OCI-LY7 (cell line): ENCODE measurements at regions not wholly inside any gene's neighbourhood (a gene's known extent, or its start where the extent isn't known, plus 50 kb on each side); places are given as distances from the start of the nearest gene placed in this dataset.

Source experiments
- BruUV-seq: library from RNA; stranded (reverse); fragments of 400-500 nt; replicated peaks from 2 replicates; lab custom pipeline; 2021; lab: Mats Ljungman, UMichigan
- CTCF ChIA-PET: fragments of 300-600 bp; sonication (Branson Sonifier 250); formaldehyde crosslinking; loops from one replicate; lab custom pipeline; 2022; ENCODE audit warnings: antibody characterized with exemption; ENCODE audit not compliant: unreplicated experiment; lab: Charles Lee
- POLR2A ChIA-PET: fragments of 300-600 bp; sonication (Branson Sonifier 250); formaldehyde crosslinking; loops from one replicate; lab custom pipeline; 2022; ENCODE audit warnings: antibody characterized with exemption; lab: Charles Lee
- DNase-seq: peaks from one replicate; pipeline ENCODE4 v3.0.0-alpha.2; 2015; ENCODE audit warnings: low spot score
- H2AFZ ChIP-seq: fragments of 200-600 bp; sonication (generic), shearing (Covaris generic); 2 replicates; pipeline ENCODE4 v1.6.1; 2014; ENCODE audit warnings: mild to moderate bottlenecking, antibody characterized with exemption, low read length, moderate library complexity
- H3K27ac ChIP-seq: fragments of 200-600 bp; sonication (generic); 2 replicates; pipeline ENCODE4 v1.5.1; 2014; ENCODE audit warnings: mixed run types, low read depth, mild to moderate bottlenecking, moderate library complexity, low read length, inconsistent platforms; ENCODE audit not compliant: poor library complexity, severe bottlenecking
- H3K36me3 ChIP-seq: fragments of 200-600 bp; sonication (generic); 2 replicates; pipeline ENCODE4 v1.6.1; 2014; ENCODE audit warnings: mild to moderate bottlenecking, antibody characterized with exemption, low read length, moderate library complexity, mixed read lengths; ENCODE audit not compliant: insufficient read depth
- H3K4me1 ChIP-seq: fragments of 200-600 bp; sonication (generic); 2 replicates; pipeline ENCODE4 v1.5.1; 2014; ENCODE audit warnings: mild to moderate bottlenecking, low read length; ENCODE audit not compliant: insufficient read depth, poor library complexity, severe bottlenecking
- H3K4me2 ChIP-seq: fragments of 200-600 bp; sonication (generic); 2 replicates; pipeline ENCODE4 v1.6.1; 2014; ENCODE audit warnings: mild to moderate bottlenecking, low read length
- H3K4me3 ChIP-seq: fragments of 200-600 bp; sonication (generic); 2 replicates; pipeline ENCODE4 v1.5.1; 2014; ENCODE audit warnings: mild to moderate bottlenecking, low read depth, low read length; ENCODE audit not compliant: poor library complexity, severe bottlenecking
- H3K79me2 ChIP-seq: fragments of 200-600 bp; sonication (generic); 2 replicates; pipeline ENCODE4 v1.6.1; 2016; ENCODE audit warnings: low read depth, mild to moderate bottlenecking, low read length, moderate library complexity, mixed read lengths; ENCODE audit not compliant: insufficient read depth
- H3K9me2 ChIP-seq: fragments of 200-600 bp; sonication (generic); 2 replicates; pipeline ENCODE4 v1.6.1; 2016; ENCODE audit warnings: mild to moderate bottlenecking, low read length, mixed read lengths; ENCODE audit not compliant: insufficient read depth
- H3K9me3 ChIP-seq: fragments of 200-600 bp; sonication (generic); 2 replicates; pipeline ENCODE4 v1.6.1; 2014; ENCODE audit warnings: mild to moderate bottlenecking, mixed run types, low read length, mixed read lengths
- H4K20me1 ChIP-seq: fragments of 200-600 bp; sonication (generic); 2 replicates; pipeline ENCODE4 v1.6.1; 2014; ENCODE audit warnings: mild to moderate bottlenecking, antibody characterized with exemption, low read length, moderate library complexity, mixed read lengths; ENCODE audit not compliant: insufficient read depth
- EZH2phosphoT487 ChIP-seq: fragments of 200-600 bp; sonication (generic); IDR thresholded peaks from 2 replicates; pipeline ENCODE4 v1.6.1; 2018; ENCODE audit warnings: low read depth, borderline replicate concordance, mild to moderate bottlenecking, mixed run types, antibody characterized with exemption, low read length, moderate library complexity, mixed read lengths
- intact Hi-C: fragments of 100-400 bp; cut with micrococcal nuclease; formaldehyde crosslinking; loops from one replicate; pipeline ENCODE4 v1.10.0; 2022; ENCODE audit not compliant: unreplicated experiment
- TF ChIP-seq, protein P1 (sequence below): fragments of 200-600 bp; sonication (generic); conservative IDR thresholded peaks from 2 replicates; pipeline ENCODE4 v1.5.1; 2014; ENCODE audit warnings: mild to moderate bottlenecking, antibody characterized with exemption, low read length, moderate library complexity, mixed read lengths

DNA sequence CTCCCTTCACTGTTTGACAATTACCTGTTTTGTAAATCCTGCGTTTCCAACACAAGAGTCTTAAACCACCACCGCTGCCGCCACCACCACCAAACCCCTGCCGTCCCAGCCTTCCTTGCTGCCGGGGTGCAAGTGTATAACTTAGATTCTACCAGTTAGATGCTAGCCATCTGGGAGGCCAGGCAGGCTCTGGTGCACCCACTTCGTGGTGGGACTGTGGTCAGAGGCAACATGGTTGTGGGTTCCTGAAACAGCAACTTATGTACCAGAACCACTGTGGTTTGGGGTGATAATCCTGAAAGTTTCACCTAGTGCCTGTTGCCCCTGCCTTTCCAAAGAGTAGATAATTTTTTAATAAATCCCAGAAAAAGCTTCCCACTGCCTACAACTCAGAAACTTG lies 510.5 kb downstream of the CCSER2 start:
- Histone ChIP-seq H3K27ac (no peak overlapping the region), H3K4me3 (no peak overlapping the region), H3K79me2 (no peaks in the 10 kb centered on the region), H3K4me2 (no peak overlapping the region), H2AFZ (no peak overlapping the region), H4K20me1 (no peaks in the 10 kb centered on the region), H3K9me2 (no peaks in the 10 kb centered on the region), H3K36me3 (no peaks in the 10 kb centered on the region), H3K9me3 (no peaks in the 10 kb centered on the region), H3K4me1 (no peaks in the 10 kb centered on the region)
- DNase-seq, result no peak
- POLR2A ChIA-PET, result no interaction called here
- CTCF ChIA-PET, result no interaction called here
- intact Hi-C loops, result no loop called here
- BruUV-seq, result no TSS peak
- TF ChIP-seq EZH2phosphoT487, result no peak
- TF ChIP-seq, protein P1, sequence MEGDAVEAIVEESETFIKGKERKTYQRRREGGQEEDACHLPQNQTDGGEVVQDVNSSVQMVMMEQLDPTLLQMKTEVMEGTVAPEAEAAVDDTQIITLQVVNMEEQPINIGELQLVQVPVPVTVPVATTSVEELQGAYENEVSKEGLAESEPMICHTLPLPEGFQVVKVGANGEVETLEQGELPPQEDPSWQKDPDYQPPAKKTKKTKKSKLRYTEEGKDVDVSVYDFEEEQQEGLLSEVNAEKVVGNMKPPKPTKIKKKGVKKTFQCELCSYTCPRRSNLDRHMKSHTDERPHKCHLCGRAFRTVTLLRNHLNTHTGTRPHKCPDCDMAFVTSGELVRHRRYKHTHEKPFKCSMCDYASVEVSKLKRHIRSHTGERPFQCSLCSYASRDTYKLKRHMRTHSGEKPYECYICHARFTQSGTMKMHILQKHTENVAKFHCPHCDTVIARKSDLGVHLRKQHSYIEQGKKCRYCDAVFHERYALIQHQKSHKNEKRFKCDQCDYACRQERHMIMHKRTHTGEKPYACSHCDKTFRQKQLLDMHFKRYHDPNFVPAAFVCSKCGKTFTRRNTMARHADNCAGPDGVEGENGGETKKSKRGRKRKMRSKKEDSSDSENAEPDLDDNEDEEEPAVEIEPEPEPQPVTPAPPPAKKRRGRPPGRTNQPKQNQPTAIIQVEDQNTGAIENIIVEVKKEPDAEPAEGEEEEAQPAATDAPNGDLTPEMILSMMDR, result no peak

DNA sequence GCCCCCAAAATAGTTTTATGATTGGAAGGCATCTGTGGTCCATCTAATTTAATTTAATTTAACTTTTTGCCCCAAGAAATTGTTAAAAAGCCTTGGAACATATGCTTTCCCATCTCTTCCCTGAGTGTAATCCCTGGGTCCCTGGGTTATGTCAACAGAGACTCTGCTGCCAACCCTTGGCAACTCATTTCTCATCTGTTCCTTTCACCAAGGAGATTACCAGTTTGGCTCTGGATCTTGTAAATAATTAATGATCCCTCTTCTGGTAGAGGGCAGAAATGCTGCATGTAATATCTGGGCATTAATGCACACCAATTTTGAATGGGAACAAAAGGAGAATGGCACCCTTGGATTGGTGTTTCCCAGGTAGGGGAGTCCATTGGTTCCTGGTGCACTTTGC lies 514.2 kb downstream of the CCSER2 start:
- no peaks in the 10 kb centered on the region for H3K36me3 ChIP-seq
- no peaks in the 10 kb centered on the region for H3K79me2 ChIP-seq
- no peaks in the 10 kb centered on the region for H3K9me2 ChIP-seq
- H3K27ac ChIP-seq, result no peak overlapping the region
- no peak for DNase-seq
- H2AFZ ChIP-seq, result no peak overlapping the region
- intact Hi-C loops, result no loop called here
- TF ChIP-seq, protein P1, result no peak
- H3K4me2 ChIP-seq, result no peak overlapping the region
- no TSS peak for BruUV-seq
- ChIA-PET CTCF (no interaction called here), POLR2A (no interaction called here)
- no peaks in the 10 kb centered on the region for H3K9me3 ChIP-seq
- no peaks in the 10 kb centered on the region for H3K4me1 ChIP-seq
- H4K20me1 ChIP-seq, result no peaks in the 10 kb centered on the region
- no peak overlapping the region for H3K4me3 ChIP-seq

DNA sequence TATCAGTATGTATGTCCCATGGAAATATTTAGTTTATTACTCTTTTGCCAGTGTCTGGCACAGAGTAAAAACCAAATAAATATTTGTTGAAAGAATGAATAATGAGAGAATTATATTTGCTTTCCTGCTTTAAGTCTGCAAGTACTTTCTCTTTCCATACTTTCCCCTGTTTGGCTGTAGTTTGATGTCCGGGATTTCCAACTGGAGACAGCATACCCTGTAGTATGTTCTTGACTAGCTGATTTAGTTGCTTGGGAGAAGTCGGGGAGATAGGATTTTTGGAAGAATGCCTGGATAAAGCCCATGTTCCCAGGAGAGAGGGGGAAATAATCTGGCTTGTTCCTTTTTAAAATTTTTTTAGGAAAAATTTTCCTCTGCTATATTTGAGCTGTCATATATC lies 516.1 kb downstream of the CCSER2 start:
- Histone ChIP-seq H3K36me3 (no peaks in the 10 kb centered on the region), H3K4me2 (no peak overlapping the region), H2AFZ (no peak overlapping the region), H4K20me1 (no peaks in the 10 kb centered on the region), H3K4me1 (no peaks in the 10 kb centered on the region), H3K9me3 (no peaks in the 10 kb centered on the region), H3K79me2 (no peaks in the 10 kb centered on the region), H3K4me3 (no peak overlapping the region), H3K27ac (no peak overlapping the region), H3K9me2 (no peaks in the 10 kb centered on the region)
- intact Hi-C loops, result no loop called here
- no TSS peak for BruUV-seq
- TF ChIP-seq, protein P1, result no peak
- no peak for TF ChIP-seq EZH2phosphoT487
- no peak for DNase-seq
- ChIA-PET CTCF (no interaction called here), POLR2A (no interaction called here)
